ENCODE measurements at regions not wholly inside any gene's neighbourhood (a gene's known extent, or its start where the extent isn't known, plus 50 kb on each side); places are given as distances from the start of the nearest gene placed in this dataset.

DNA sequence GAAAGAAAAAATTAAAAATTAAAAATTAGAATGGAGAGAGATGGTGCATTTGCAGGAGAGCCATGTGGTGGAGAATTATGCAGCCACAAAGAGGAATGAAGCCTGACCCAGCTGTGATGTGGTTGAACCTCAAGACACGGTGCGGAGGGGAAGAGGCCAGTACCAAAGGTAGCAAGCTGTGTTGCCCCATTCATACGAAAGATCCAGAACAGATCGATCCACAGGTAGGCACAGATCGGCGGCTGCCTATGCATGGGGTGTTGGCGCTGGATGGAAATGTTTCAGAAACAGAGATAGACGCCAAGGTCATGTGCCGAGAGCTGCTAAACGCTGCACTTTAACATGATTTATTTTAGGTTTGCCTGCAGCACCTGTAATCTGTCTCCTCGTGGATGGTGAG, 992.3 kb downstream of the BRD1 start (continued):
- TF ChIP-seq, protein P1, sequence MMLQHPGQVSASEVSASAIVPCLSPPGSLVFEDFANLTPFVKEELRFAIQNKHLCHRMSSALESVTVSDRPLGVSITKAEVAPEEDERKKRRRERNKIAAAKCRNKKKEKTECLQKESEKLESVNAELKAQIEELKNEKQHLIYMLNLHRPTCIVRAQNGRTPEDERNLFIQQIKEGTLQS (IDR thresholded peaks at IDR 0.05), result no peak
- no peak for TF ChIP-seq RAD21 (IDR thresholded peaks at IDR 0.05; ENCODE audit: low read depth)
- TF ChIP-seq EZH2 (IDR thresholded peaks at IDR 0.05), result no peak

DNA sequence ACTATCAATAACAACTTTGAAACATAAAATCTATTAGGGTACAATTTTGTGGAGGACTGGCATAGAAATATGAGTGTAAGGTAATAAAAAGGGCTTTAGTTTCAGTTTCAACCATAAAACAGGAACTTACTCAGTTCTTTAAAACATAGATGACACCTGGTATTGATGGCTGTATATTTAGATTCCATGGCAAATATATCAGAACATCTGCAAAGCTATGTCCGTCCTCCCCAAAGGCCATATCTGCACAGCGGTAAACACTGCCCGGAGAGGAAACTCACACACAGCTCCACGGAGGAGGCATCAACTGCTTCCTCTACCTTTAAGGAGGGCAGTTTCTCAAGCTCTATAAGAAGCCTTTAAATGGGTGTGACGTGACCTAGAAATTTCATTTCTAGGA, 993.3 kb downstream of the BRD1 start:
- BruUV-seq (replicated peaks), result no TSS peak
- peaks cover 0 to 4% of the 10 kb centered on the region in 2 experiments; a peak in 1 of 4 replicates for H3K9me3 ChIP-seq (ENCODE audit: control insufficient read depth in 1 of 2, insufficient read depth in 1 of 2, low read depth in 1 of 2, low read length in 2 of 2)
- TF ChIP-seq CBX3 (IDR thresholded peaks at IDR 0.05; ENCODE audit: low read depth) (no peak), RAD21 (IDR thresholded peaks at IDR 0.05; ENCODE audit: low read depth) (no peak), ZNF274 (IDR thresholded peaks at IDR 0.05; ENCODE audit: low read depth, low read length) (no peak)
- TF ChIP-seq, protein P1 (IDR thresholded peaks at IDR 0.05), result no peak
- H3K4me2 ChIP-seq (ENCODE audit: low read length), result no peak overlapping the region
- no peaks in the 10 kb centered on the region for H4K20me1 ChIP-seq (ENCODE audit: insufficient read depth)
- RAD21 ChIA-PET (ENCODE audit: low non-redundant PET in 1 of 2, low total read pairs in 2 of 2, uncharacterized antibody in 2 of 2, unreplicated experiment in 2 of 2), result no interaction called here
- peaks cover 0 to 7% of the 10 kb centered on the region in 2 experiments; a peak in 1 of 4 replicates for H3K4me1 ChIP-seq (ENCODE audit: control insufficient read depth in 1 of 2, insufficient read depth in 2 of 2, low read length in 2 of 2)
- CTCF ChIA-PET, result no interaction called here
- H3K9ac ChIP-seq (ENCODE audit: low read length), result no peak overlapping the region
- H3K27ac ChIP-seq (ENCODE audit: low read depth, low read length), result no peak overlapping the region
- ATAC-seq (no peak), DNase-seq (ENCODE audit: low read depth, low spot score) (no peak)
- peaks cover 13% of the 10 kb centered on the region for H3K27me3 ChIP-seq (ENCODE audit: insufficient read depth, low read length)
- no peak overlapping the region for H2AFZ ChIP-seq (ENCODE audit: low read depth, low read length, poor library complexity, severe bottlenecking)
- no peak overlapping the region for H3K4me3 ChIP-seq (replicated peaks in 1 of 2; ENCODE audit: low read depth in 1 of 2, low read length in 2 of 2)
- intact Hi-C loops (cut with micrococcal nuclease), result no loop called here
- no peaks in the 10 kb centered on the region for H3K9me2 ChIP-seq (ENCODE audit: insufficient read depth)
- POLR2A ChIA-PET, result no interaction called here
- no peaks in the 10 kb centered on the region for H3K36me3 ChIP-seq (ENCODE audit: control insufficient read depth in 1 of 2, insufficient read depth in 2 of 2, low read length in 2 of 2)
- H3K79me2 ChIP-seq (ENCODE audit: insufficient read depth, low read length), result no peaks in the 10 kb centered on the region

DNA sequence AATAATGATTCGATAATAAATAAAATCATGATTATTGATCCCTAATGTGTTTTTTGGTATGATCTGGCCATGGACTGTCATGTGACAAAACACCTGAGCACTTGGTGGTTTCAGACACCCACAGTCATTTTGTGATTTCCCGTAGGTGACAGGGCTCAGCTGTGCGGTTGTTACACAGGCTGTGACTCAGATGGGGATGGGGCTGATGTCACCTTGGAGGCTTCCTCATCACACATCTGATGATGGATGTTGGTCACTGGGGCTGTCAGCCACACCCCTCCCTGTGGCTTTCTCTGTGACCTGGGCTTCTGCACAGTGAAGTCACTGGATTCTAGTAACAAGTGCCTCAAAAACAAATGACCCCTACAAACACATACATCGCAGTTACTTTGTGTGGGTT, 995.1 kb downstream of the BRD1 start:
- CTCF ChIA-PET, result no interaction called here
- peaks cover 0 to 4% of the 10 kb centered on the region in 2 experiments; a peak in 1 of 4 replicates for H3K9me3 ChIP-seq (ENCODE audit: control insufficient read depth in 1 of 2, insufficient read depth in 1 of 2, low read depth in 1 of 2, low read length in 2 of 2)
- TF ChIP-seq ELF1 (IDR thresholded peaks at IDR 0.05; ENCODE audit: borderline replicate concordance, low read depth) (no peak), TCF7L2 (IDR thresholded peaks at IDR 0.05; ENCODE audit: borderline replicate concordance, extremely low read depth, insufficient read depth, insufficient read length) (no peak), SP1 (IDR thresholded peaks at IDR 0.05; ENCODE audit: low read depth) (no peak), ZFX (IDR thresholded peaks at IDR 0.05) (no peak), CBX3 (IDR thresholded peaks at IDR 0.05; ENCODE audit: low read depth) (no peak), YY1 (IDR thresholded peaks at IDR 0.05; ENCODE audit: extremely low read depth, insufficient replicate concordance, low read depth, low read length) (no peak), ZNF274 (IDR thresholded peaks at IDR 0.05; ENCODE audit: low read depth, low read length) (no peak), EZH2phosphoT487 (IDR thresholded peaks at IDR 0.05; ENCODE audit: borderline replicate concordance) (no peak), SIN3A (IDR thresholded peaks at IDR 0.05; ENCODE audit: low read depth) (no peak), RAD21 (IDR thresholded peaks at IDR 0.05; ENCODE audit: low read depth) (no peak), POLR2A (IDR thresholded peaks at IDR 0.05; ENCODE audit: borderline replicate concordance, extremely low read depth, insufficient read depth, insufficient read length) (no peak)
- TF ChIP-seq, protein P2, sequence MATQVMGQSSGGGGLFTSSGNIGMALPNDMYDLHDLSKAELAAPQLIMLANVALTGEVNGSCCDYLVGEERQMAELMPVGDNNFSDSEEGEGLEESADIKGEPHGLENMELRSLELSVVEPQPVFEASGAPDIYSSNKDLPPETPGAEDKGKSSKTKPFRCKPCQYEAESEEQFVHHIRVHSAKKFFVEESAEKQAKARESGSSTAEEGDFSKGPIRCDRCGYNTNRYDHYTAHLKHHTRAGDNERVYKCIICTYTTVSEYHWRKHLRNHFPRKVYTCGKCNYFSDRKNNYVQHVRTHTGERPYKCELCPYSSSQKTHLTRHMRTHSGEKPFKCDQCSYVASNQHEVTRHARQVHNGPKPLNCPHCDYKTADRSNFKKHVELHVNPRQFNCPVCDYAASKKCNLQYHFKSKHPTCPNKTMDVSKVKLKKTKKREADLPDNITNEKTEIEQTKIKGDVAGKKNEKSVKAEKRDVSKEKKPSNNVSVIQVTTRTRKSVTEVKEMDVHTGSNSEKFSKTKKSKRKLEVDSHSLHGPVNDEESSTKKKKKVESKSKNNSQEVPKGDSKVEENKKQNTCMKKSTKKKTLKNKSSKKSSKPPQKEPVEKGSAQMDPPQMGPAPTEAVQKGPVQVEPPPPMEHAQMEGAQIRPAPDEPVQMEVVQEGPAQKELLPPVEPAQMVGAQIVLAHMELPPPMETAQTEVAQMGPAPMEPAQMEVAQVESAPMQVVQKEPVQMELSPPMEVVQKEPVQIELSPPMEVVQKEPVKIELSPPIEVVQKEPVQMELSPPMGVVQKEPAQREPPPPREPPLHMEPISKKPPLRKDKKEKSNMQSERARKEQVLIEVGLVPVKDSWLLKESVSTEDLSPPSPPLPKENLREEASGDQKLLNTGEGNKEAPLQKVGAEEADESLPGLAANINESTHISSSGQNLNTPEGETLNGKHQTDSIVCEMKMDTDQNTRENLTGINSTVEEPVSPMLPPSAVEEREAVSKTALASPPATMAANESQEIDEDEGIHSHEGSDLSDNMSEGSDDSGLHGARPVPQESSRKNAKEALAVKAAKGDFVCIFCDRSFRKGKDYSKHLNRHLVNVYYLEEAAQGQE (IDR thresholded peaks at IDR 0.05; ENCODE audit: low read depth), result no peak

More for the DNA sequence above, 995.1 kb downstream of the BRD1 start:
- peaks cover 0 to 3% of the 10 kb centered on the region in 2 experiments; a peak in 1 of 4 replicates for H3K4me1 ChIP-seq (ENCODE audit: control insufficient read depth in 1 of 2, insufficient read depth in 2 of 2, low read length in 2 of 2)
- ChIA-PET RAD21 (ENCODE audit: low non-redundant PET in 1 of 2, low total read pairs in 2 of 2, uncharacterized antibody in 2 of 2, unreplicated experiment in 2 of 2) (no interaction called here), POLR2A (no interaction called here)
- no TSS peak for BruUV-seq (replicated peaks)
- intact Hi-C loops (cut with micrococcal nuclease), result no loop called here
- H3K27me3 ChIP-seq (ENCODE audit: insufficient read depth, low read length), result peaks cover 13% of the 10 kb centered on the region
- no peaks in the 10 kb centered on the region for H3K36me3 ChIP-seq (ENCODE audit: control insufficient read depth in 1 of 2, insufficient read depth in 2 of 2, low read length in 2 of 2)
- DNase-seq (ENCODE audit: low read depth, low spot score), result no peak
- H4K20me1 ChIP-seq (ENCODE audit: insufficient read depth), result no peaks in the 10 kb centered on the region
- H3K9ac ChIP-seq (ENCODE audit: low read length), result no peak overlapping the region
- no peaks in the 10 kb centered on the region for H3K9me2 ChIP-seq (ENCODE audit: insufficient read depth)
- H3K4me3 ChIP-seq (replicated peaks in 1 of 2; ENCODE audit: low read depth in 1 of 2, low read length in 2 of 2), result no peak overlapping the region
- no peak overlapping the region for H3K27ac ChIP-seq (ENCODE audit: low read depth, low read length)
- no peak overlapping the region for H2AFZ ChIP-seq (ENCODE audit: low read depth, low read length, poor library complexity, severe bottlenecking)
- ATAC-seq, result no peak
- no peaks in the 10 kb centered on the region for H3K79me2 ChIP-seq (ENCODE audit: insufficient read depth, low read length)
- H3K4me2 ChIP-seq (ENCODE audit: low read length), result no peak overlapping the region
